KOPT-K1 (cell line): ENCODE measurements at regions not wholly inside any gene's neighbourhood (a gene's known extent, or its start where the extent isn't known, plus 50 kb on each side); places are given as distances from the start of the nearest gene placed in this dataset.
"Not testable (repeated sequence)": the region's sequence is repeated elsewhere in the genome, so short reads cannot be mapped to it uniquely, and the experiment has no call there.

Source experiments
- H3K27ac ChIP-seq: fragments of 200-600 bp; sonication (generic); 2 replicates; pipeline ENCODE4 v1.5.1; 2016; ENCODE audit warnings: antibody characterized with exemption, mild to moderate bottlenecking, low read depth, low read length; ENCODE audit not compliant: poor library complexity, severe bottlenecking
- H3K36me3 ChIP-seq: fragments of 200-600 bp; sonication (generic); 2 replicates; pipeline ENCODE4 v1.5.1; 2017; ENCODE audit warnings: antibody characterized with exemption, mild to moderate bottlenecking, low read length, moderate library complexity; ENCODE audit not compliant: insufficient read depth
- H3K9me3 ChIP-seq: fragments of 200-600 bp; sonication (generic); 2 replicates; pipeline ENCODE4 v1.5.1; 2017; ENCODE audit warnings: antibody characterized with exemption, low read length, mild to moderate bottlenecking; ENCODE audit not compliant: insufficient read depth, poor library complexity, severe bottlenecking

- H3K9me3 ChIP-seq, result no peaks in the 10 kb centered on the region
- H3K27ac ChIP-seq, result no peak overlapping the region
- H3K36me3 ChIP-seq, result no peaks in the 10 kb centered on the region
These were observed 86.7 kb upstream of the NEDD9 start for GRCh38 chr6:11318835-11319813.

DNA sequence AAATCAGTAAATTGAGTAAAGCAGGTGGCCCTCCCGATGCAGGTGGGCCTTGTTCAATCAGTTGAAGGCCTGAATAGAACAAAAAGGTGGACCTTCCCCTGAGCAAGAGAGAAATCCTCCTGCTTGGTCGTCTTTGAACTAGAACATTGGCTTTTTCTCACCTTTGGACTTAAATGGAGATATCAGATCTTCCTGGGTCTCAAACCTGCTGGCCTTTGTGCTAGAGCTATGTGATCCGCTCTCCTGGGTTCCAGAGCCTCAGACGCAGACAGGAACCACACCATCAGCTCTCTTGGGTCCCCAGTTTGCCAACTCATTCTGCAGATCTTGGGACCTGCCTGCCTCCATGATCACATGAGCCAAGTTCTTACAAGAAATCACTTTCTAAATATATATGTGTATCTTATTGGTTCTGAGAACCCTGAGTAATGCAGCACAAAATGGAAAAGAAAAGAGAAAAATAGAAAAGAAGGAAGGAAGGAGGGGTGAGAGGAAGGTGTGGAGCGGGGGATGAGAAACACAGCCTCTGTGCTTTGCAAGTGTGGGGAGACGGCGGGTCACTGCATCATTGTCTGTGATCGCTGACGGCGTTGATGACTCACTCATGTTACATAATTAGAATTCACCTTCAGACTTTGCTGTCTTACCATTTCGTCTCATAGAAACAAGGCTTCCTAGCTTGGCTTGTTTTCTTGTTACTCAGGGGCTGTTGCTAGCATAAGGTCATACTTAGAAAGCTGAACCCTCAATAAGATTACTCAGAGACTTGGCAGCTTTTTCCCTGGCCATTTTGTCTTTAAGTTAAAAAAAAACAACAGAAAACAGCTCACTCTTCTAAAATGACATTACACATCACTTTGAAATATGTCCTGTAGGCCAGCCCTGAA lies 85.7 kb upstream of the NEDD9 start:
- Histone ChIP-seq H3K9me3 (no peaks in the 10 kb centered on the region), H3K36me3 (no peaks in the 10 kb centered on the region; the same call in 1 of the 2 replicates), H3K27ac (no peak overlapping the region)

GRCh38 chr6:11315743-11316437 lies 83.4 kb upstream of the NEDD9 start:
- Histone ChIP-seq H3K36me3 (no peaks in the 10 kb centered on the region; the same call in 1 of the 2 replicates), H3K27ac (no peak overlapping the region), H3K9me3 (no peaks in the 10 kb centered on the region)

- H3K27ac ChIP-seq, result no peak overlapping the region
- no peaks in the 10 kb centered on the region for H3K9me3 ChIP-seq
- H3K36me3 ChIP-seq, result no peaks in the 10 kb centered on the region; the same call in 1 of the 2 replicates
These were observed 80.7 kb upstream of the NEDD9 start for GRCh38 chr6:11313207-11313606.

GRCh38 chr6:11311970-11312369 lies 79.5 kb upstream of the NEDD9 start:
- Histone ChIP-seq H3K9me3 (no peaks in the 10 kb centered on the region), H3K36me3 (no peaks in the 10 kb centered on the region; the same call in 1 of the 2 replicates), H3K27ac (no peak overlapping the region)

- peaks cover 6% of the 10 kb centered on the region; the same call in 1 of the 2 replicates for H3K36me3 ChIP-seq
- H3K27ac ChIP-seq, result no peak overlapping the region
- H3K9me3 ChIP-seq, result no peaks in the 10 kb centered on the region
These were observed 77.6 kb upstream of the NEDD9 start for GRCh38 chr6:11309947-11310665.

DNA sequence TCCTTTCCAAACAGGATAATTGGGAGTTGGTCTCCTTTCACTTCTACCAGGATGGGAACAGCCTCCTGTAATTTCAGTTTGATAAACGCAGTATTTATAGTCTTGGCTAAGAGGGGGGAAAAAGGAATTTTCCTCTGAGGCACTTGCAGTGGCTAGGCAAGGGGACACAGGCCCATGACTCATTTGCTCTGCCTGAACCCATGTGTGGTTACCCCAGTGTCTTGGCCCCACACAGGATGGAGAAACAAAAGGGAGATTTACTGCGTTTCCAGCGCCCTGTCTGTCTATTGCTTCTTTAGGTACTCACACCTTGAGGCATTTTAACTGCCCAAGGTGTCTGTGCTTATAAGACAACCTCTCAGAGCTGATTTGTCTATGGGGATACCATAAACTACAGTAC lies 74.8 kb upstream of the NEDD9 start:
- H3K9me3 ChIP-seq, result no peaks in the 10 kb centered on the region
- no peak overlapping the region for H3K27ac ChIP-seq
- peaks cover 7% of the 10 kb centered on the region; the same call in 1 of the 2 replicates for H3K36me3 ChIP-seq

DNA sequence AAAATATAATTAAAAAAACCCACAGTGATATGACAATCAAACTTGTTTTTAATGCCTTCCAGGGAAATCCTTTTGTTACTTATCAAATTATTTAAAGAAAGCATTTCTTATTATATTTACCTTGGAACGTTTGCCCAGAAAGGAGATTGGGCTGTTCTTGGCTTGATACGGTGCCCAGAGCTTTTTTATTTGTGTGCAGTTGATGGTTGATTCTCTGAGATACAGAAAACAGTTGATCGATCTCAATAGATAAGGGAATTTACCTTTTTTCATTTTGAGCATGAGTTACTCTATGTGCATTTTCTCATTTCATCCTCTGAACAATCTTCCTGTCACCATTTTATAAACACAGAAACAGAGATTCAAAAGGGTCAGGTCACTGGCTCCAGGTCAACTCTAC lies 72.5 kb upstream of the NEDD9 start:
- H3K36me3 ChIP-seq, result peaks cover 7% of the 10 kb centered on the region; the same call in 1 of the 2 replicates
- no peaks in the 10 kb centered on the region for H3K9me3 ChIP-seq
- H3K27ac ChIP-seq, result no peak overlapping the region

- peaks cover 15% of the 10 kb centered on the region for H3K9me3 ChIP-seq
- H3K36me3 ChIP-seq, H3K27ac ChIP-seq: not testable (repeated sequence)
These were observed 67.5 kb upstream of the NEDD9 start for GRCh38 chr6:11299876-11300428.

- not testable (repeated sequence) for H3K27ac ChIP-seq
- Histone ChIP-seq H3K9me3 (peaks cover 15% of the 10 kb centered on the region), H3K36me3 (peaks cover 12% of the 10 kb centered on the region)
These were observed 66.9 kb upstream of the NEDD9 start for GRCh38 chr6:11299421-11299784.

DNA sequence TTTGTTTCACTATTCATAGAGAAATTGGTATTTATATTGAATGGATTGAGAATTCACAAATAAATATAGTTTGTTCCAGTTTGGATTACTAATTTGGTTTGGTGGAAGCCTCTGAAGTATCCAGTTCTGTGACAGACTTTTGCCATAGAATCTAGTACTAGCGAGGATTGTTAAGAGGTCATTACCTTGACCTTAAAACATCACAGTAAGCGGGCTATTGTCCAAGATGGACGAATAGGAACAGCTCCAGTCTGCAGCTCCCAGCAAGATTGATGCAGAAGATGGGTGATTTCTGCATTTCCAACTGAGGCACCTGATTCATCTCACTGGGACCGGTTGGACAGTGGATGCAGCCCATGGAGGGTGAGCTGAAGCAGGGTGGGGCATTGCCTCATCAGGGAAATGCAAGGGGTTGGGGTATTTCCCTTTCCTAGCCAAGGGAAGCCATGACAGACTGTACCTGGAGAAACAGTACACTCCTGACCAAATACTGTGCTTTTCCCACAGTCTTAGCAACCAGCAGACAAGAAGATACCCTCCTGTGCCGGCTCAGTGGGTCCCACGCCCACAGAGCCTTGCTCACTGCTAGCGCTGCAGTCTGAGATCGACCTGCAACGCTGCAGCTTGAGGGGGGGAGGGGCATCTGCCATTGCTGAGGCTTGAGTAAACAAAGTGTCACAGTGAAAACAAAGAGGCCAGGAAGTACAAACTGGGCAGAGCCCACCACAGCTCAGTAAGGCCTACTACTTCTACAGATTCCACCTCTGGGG lies 66.4 kb upstream of the NEDD9 start:
- H3K27ac ChIP-seq, result no peak overlapping the region
- peaks cover 13% of the 10 kb centered on the region for H3K36me3 ChIP-seq
- H3K9me3 ChIP-seq, result peaks cover 15% of the 10 kb centered on the region

GRCh38 chr6:11297376-11297729 lies 64.9 kb upstream of the NEDD9 start:
- H3K9me3 ChIP-seq, result peaks cover 15% of the 10 kb centered on the region
- H3K36me3 ChIP-seq, result peaks cover 13% of the 10 kb centered on the region
- H3K27ac ChIP-seq, result no peak overlapping the region

- peaks cover 15% of the 10 kb centered on the region for H3K9me3 ChIP-seq
- no peak overlapping the region for H3K27ac ChIP-seq
- H3K36me3 ChIP-seq, result peaks cover 13% of the 10 kb centered on the region
These were observed 64.2 kb upstream of the NEDD9 start for GRCh38 chr6:11296449-11297375.
